Kidney glomerular epithelial cell (primary cell): ENCODE measurements at regions not wholly inside any gene's neighbourhood (a gene's known extent, or its start where the extent isn't known, plus 50 kb on each side); places are given as distances from the start of the nearest gene placed in this dataset.
"Not testable (repeated sequence)": the region's sequence is repeated elsewhere in the genome, so short reads cannot be mapped to it uniquely, and the experiment has no call there.

Source experiments
- DNase-seq: peaks from one replicate; lab custom pipeline; 2025; lab: John Stamatoyannopoulos, UW

GRCh38 chr10:28859791-28860190 is 182.5 kb downstream of the BAMBI start:
- no peak for DNase-seq

GRCh38 chr10:28862219-28862618 is 184.9 kb downstream of the BAMBI start:
- DNase-seq: no peak

- DNase-seq: no peak
Observed at GRCh38 chr10:28869606-28870201, 192.4 kb downstream of the BAMBI start.

GRCh38 chr10:28871665-28872064 is 194.3 kb downstream of the BAMBI start:
- no peak for DNase-seq

GRCh38 chr10:28872587-28873165 is 195.4 kb downstream of the BAMBI start:
- no peak for DNase-seq

GRCh38 chr10:28873540-28873939 is 196.2 kb downstream of the BAMBI start:
- DNase-seq: no peak

GRCh38 chr10:28874210-28874609 is 196.9 kb downstream of the BAMBI start:
- DNase-seq: no peak

- DNase-seq: peak; percentile 20
Observed at GRCh38 chr10:28875549-28876081, 198.3 kb downstream of the BAMBI start.

- no peak for DNase-seq
Observed at GRCh38 chr10:28878236-28878970, 201.1 kb downstream of the BAMBI start.

GRCh38 chr10:28879246-28879645 is 201.9 kb downstream of the BAMBI start:
- DNase-seq: no peak

- DNase-seq: no peak
Observed at GRCh38 chr10:28879875-28880682, 202.8 kb downstream of the BAMBI start.

- no peak for DNase-seq
Observed at GRCh38 chr10:28880683-28880950, 203.3 kb downstream of the BAMBI start.

GRCh38 chr10:28881171-28881882 is 204.0 kb downstream of the BAMBI start:
- DNase-seq: no peak

- no peak for DNase-seq
Observed at GRCh38 chr10:28883741-28884423, 206.6 kb downstream of the BAMBI start.

GRCh38 chr10:28890121-28890950 is 213.0 kb downstream of the BAMBI start:
- no peak for DNase-seq

- no peak for DNase-seq
Observed at GRCh38 chr10:28891058-28891713, 213.9 kb downstream of the BAMBI start.

- DNase-seq: peak; percentile 25
Observed at GRCh38 chr10:28892818-28893547, 215.7 kb downstream of the BAMBI start.

- DNase-seq: no peak
Observed at GRCh38 chr10:28894146-28894545, 216.8 kb downstream of the BAMBI start.

GRCh38 chr10:28895671-28896070 is 218.3 kb downstream of the BAMBI start:
- DNase-seq: not testable (repeated sequence)
